HG03571 (cell line): ENCODE measurements at regions not wholly inside any gene's neighbourhood (a gene's known extent, or its start where the extent isn't known, plus 50 kb on each side); places are given as distances from the start of the nearest gene placed in this dataset.
"Not testable (repeated sequence)": the region's sequence is repeated elsewhere in the genome, so short reads cannot be mapped to it uniquely, and the experiment has no call there.

Experiments used
- ATAC-seq: cut with Tn5 transposase; IDR thresholded peaks from one replicate; pipeline ENCODE4 v1.9.1; 2021; ENCODE audit not compliant: unreplicated experiment

DNA sequence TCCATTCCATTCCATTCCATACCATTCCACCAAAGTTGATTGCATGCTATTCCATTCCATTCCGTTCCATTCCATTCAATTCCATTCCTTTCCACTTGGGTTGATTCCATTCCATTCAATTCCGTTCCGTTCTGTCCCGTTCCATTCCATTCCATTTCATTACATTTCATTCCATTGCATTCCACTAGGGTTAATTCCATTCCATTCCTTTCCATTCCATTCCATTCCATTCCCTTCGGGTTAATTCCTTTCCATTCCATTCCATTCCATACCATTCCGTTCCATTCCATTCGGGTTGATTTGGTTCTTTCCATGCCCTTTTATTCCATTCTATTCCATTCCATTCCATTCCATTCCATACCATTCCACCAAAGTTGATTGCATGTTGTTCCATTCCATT is 131.9 kb downstream of the CWH43 start:
- ATAC-seq, result not testable (repeated sequence)

DNA sequence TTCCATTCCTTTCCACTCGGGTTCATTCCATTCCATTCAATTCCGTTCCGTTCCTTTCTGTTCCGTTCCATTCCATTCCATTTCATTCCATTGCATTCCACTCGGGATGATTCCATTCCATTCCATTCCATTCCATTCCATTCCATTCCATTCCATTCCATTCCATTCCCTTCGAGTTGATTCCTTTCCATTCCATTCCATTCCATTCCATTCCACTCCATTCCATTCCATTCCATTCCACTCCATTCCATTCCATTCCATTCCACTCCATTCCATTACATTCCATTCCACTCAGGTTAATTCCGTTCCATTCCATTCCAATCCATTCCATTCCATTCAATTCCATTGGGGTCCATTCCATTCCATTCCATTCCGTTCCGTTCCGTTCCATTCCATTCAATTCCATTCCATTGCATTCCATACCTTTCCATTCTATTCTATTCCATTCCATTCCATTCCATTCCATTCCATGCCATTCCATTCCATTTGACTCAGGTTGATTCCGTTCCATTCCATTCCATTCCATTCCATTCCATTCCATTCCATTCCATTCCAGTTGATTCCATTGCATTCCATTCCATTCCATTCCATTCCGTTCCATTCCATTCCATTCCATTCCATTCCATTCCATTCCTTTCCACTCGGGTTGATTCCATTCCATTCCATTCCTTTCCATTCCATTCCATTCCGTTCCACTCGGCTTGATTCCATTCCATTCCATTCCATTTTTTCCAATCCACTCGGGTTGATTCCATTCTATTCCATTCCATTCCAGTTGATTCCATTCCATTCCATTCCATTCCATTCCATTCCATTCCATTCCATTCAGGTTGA is 132.5 kb downstream of the CWH43 start:
- ATAC-seq, result peak; percentile 55

DNA sequence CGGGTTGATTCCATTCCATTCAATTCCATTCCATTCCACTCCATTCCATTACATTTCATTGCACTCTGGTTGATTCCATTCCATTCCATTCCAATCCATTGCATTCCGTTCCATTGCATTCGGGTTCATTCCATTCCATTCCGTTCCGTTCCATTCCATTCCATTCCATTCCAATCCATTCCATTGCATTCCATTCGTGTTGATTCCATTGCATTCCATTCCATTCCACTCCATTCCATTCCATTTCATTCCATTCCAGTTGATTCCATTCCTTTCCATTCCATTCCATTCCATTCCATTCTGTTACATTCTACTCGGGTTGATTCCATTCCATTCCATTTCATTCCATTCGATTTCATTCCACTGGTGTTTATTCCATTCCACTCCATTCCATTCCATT is 133.3 kb downstream of the CWH43 start:
- peak; percentile 5 for ATAC-seq

DNA sequence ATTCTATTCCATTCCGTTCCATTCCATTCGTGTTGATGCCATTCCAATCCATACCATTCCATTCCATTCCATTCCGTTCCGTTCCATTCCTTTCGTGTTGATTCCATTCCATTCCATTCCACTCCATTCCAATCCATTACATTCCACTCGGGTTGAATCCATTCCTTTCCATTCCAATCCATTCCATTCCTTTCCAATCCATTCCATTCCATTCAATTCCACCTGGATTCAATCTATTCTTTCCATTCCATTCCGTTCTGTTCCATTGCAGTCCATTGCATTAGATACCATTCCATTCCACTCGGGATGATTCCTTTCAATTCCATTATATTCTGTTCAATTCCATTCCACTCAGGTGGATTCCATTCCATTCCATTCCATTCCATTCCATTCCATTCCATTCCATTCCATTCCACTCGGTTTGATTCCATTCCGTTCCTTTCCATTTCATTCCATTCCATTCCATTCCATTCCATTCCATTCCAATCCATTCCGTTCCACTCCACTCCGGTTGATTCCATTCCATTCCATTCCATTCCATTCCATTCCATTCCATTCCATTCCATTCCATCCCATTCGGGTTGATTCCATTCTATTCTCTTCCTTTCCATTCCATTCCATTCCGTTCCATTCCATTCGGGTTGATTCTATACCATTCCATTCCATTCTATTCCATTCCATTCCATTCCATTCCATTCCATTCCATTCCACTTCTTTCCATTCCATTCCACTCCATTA is 134.1 kb downstream of the CWH43 start:
- ATAC-seq, result not testable (repeated sequence)

DNA sequence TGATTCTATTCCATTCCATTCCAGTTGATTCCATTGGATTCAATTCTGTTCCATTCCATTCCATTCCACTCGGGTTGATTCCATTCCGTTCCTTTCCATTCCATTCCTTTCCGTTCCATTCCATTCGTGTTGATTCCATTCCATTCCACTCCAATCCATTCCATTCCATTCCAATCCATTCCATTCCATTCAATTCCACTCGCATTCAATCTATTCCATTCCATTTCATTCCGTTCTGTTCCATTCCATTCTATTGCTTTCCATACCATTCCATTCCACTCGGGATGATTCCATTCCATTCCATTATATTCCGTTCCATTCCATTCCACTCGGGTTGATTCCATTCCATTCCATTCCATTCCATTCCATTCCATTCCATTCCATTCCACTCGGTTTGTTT is 134.7 kb downstream of the CWH43 start:
- ATAC-seq, result peak; percentile 20

DNA sequence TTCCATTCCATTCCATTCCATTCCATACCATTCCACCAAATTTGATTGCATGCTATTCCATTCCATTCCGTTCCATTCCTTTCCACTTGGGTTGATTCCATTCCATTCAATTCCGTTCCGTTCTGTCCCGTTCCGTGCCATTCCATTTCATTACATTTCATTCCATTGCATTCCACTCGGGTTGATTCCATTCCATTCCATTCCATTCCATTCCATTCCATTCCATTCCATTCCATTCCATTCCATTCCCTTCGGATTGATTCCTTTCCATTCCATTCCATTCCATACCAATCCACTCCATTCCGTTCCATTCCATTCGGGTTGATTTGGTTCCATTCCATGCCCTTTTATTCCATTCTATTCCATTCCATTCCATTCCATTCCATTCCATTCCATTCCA is 140.4 kb downstream of the CWH43 start:
- not testable (repeated sequence) for ATAC-seq

DNA sequence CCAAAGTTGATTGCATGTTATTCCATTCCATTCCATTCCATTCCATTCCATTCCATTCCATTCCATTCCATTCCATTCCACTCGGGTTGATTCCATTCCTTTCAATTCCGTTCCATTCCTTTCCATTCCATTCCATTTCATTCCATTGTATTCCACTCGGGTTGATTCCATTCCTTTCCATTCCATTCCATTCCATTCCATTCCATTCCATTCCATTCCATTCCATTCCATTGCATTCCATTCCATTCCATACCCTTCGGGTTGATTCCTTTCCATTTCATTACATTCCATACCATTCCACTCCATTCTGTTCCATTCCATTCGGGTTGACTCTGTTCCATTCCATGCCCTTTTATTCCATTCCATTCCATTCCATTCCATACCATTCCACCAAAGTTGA is 140.8 kb downstream of the CWH43 start:
- not testable (repeated sequence) for ATAC-seq

DNA sequence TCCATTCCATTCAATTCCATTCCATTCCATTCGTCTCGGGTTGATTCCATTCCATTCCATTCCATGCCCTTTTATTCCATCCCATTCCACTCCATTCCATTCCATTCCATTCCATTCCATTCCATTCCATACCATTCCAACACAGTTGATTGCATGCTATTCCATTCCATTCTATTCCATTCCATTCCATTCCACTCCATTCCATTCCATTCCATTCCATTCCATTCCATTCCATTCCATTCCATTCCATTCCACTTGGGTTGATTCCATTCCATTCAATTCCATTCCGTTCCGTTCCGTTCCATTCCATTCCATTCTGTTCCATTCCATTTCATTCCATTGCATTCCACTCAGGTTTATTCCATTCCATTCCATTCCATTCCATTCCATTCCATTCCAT is 143.3 kb downstream of the CWH43 start:
- ATAC-seq, result not testable (repeated sequence)

DNA sequence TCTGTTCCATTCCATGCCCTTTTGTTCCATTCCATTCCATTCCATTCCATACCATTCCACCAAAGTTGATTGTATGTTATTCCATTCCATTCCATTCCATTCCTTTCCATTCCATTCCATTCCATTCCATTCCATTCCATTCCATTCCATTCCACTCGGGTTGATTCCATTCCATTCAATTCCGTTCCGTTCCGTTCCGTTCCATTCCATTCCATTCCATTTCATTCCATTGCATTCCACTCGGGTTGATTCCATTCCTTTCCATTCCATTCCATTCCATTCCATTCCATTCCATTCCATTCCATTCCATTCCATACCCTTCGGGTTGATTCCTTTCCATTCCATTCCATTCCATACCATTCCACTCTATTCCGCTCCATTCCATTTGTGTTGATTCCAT is 143.8 kb downstream of the CWH43 start:
- not testable (repeated sequence) for ATAC-seq

DNA sequence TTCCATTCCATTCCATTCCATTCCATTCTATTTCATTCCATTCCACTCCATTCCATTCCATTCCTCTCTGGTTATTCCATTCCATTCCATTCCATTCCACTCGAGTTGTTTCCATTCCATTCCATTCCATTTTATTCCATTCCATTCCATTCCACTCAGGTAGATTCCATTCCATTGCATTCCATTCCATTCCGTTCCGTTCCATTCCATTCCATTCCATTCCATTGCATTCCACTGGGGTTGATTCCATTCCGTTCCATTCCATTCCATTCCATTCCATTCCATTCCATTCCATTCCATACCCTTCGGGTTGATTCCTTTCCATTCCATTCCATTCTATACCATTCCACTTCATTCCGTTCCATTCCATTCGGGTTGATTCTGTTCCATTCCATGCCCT is 144.6 kb downstream of the CWH43 start:
- not testable (repeated sequence) for ATAC-seq

DNA sequence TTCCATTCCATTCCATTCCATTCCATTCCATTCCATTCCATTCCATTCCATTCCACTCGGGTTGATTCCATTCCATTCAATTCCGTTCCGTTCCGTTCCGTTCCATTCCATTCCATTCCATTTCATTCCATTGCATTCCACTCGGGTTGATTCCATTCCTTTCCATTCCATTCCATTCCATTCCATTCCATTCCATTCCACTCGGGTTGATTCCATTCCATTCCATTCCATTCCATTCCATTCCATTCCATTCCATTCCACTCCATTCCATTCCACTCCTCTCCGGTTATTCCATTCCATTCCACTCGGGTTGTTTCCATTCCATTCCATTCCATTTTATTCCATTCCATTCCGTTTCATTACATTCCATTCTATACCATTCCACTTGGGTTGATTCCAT is 151.0 kb downstream of the CWH43 start:
- peak; percentile 69 for ATAC-seq

DNA sequence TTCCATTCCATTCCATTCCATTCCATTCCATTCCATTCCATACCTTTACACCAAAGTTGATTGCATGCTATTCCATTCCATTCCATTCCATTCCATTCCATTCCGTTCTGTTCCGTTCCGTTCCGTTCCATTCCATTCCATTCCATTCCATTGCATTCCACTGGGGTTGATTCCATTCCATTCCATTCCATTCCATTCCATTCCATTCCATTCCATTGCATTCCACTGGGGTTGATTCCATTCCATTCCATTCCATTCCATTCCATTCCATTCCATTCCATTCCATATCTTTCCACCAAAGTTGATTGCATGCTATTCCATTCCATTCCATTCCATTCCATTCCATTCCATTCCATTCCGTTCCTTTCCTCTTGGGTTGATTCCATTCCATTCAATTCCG is 151.9 kb downstream of the CWH43 start:
- not testable (repeated sequence) for ATAC-seq

DNA sequence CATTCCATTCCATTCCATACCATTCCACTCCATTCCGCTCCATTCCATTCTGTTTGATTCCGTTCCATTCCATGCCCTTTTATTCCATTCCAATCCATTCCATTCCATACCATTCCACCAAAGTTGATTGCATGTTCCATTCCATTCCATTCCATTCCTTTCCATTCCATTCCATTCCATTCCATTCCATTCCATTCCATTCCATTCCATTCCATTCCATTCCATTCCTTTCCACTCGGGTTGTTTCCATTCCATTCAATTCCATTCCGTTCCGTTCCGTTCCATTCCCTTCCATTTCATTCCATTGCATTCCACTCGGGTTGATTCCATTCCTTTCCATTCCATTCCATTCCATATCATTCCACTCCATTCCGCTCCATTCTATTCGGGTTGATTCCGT is 152.7 kb downstream of the CWH43 start:
- ATAC-seq, result not testable (repeated sequence)

DNA sequence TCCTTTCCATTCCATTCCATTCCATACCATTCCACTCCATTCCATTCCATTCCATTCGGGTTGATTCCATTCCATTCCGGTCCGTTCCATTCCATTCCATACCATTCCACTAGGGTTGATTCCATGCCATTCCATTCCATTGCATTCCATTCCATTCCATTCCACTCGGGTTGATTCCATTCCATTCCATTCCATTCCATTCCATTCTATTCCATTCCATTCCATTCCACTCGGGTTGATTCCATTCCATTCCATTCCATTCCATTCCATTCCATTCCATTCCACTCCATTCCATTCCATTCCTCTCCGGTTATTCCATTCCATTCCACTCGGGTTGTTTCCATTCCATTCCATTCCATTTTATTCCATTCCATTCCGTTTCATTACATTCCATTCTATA is 153.4 kb downstream of the CWH43 start:
- peak; percentile 36 for ATAC-seq

DNA sequence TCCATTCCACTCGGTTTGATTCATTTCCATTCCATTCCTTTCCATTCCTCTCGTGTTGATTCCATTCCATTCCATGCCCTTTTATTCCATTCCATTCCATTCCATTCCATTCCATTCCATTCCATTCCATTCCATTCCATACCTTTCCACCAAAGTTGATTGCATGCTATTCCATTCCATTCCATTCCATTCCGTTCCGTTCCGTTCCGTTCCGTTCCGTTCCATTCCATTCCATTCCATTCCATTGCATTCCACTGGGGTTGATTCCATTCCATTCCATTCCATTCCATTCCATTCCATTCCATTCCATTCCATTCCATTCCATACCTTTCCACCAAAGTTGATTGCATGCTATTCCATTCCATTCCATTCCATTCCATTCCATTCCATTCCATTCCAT is 154.3 kb downstream of the CWH43 start:
- ATAC-seq, result not testable (repeated sequence)

DNA sequence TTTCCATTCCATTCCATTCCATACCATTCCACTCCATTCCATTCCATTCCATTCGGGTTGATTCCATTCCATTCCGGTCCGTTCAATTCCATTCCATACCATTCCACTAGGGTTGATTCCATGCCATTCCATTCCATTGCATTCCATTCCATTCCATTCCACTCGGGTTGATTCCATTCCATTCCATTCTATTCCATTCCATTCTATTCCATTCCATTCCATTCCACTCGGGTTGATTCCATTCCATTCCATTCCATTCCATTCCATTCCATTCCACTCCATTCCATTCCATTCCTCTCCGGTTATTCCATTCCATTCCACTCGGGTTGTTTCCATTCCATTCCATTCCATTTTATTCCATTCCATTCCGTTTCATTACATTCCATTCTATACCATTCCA is 155.9 kb downstream of the CWH43 start:
- not testable (repeated sequence) for ATAC-seq

DNA sequence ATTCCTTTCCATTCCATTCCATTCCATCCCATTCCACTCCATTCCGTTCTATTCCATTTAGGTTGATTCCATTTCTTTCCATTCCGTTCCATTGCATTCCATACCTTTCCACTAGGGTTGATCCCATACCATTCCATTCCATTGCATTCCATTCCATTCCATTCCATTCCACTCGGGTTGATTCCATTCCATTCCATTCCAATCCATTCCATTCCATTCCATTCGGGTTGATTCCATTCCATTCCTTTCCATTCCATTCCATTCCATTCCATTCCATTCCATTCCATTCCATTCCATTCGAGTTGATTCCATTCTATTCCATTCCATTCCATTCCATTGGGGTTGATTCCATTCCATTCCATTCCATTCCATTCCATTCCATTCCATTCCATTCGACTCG is 161.1 kb downstream of the CWH43 start:
- peak; percentile 58 for ATAC-seq

DNA sequence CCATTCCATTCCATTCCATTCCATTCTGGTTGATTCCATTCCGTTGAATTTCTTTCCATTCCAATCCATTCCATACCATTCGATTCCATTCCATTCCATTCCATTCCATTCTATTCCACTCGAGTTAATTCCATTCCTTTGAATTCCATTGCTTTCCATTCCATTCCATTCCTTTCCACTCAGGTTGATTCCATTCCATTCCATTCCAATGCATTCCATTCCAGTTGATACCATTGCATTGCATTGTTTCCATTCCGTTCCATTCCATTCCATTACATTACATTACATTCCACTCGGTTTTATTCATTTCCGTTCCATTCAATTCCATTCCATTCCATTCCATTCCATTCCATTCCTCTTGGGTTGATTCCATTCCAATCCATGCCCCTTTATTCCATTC is 161.5 kb downstream of the CWH43 start:
- ATAC-seq, result not testable (repeated sequence)

DNA sequence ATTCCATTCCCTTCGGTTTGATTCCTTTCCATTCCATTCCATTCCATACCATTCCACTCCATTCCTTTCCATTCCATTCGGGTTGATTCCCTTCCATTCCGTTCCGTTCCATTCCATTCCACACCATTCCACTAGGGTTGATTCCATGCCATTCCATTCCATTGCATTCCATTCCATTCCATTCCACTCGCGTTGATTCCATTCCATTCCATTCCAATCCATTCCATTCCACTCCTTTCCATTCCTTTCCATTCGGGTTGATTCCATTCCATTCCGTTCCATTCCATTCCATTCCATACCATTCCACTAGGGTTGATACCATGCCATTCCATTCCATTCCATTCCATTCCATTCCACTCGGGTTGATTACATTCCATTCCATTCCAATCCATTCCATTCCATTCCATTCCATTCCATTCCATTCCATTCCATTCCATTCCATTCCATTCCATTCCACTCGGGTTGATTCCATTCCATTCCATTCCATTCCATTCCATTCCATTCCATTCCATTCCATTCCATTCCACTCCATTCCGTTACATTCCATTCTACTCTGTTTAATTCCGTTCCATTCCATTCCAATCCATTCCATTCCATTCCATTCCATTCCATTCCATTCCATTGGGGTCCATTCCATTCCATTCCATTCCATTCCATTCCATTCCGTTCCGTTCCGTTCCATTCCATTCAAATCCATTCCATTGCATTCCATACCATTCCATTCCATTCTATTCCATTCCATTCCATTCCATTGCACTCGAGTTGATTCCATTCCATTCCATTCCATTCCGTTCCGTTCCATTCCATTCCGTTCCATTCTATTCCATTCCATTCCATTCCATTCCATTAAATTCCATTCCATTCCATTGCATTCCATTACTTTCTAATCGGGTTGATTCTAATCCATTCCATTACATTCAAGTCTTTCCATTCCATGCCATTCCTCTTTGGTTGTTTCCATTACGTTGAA is 163.2 kb downstream of the CWH43 start:
- ATAC-seq, result peak; percentile 73

DNA sequence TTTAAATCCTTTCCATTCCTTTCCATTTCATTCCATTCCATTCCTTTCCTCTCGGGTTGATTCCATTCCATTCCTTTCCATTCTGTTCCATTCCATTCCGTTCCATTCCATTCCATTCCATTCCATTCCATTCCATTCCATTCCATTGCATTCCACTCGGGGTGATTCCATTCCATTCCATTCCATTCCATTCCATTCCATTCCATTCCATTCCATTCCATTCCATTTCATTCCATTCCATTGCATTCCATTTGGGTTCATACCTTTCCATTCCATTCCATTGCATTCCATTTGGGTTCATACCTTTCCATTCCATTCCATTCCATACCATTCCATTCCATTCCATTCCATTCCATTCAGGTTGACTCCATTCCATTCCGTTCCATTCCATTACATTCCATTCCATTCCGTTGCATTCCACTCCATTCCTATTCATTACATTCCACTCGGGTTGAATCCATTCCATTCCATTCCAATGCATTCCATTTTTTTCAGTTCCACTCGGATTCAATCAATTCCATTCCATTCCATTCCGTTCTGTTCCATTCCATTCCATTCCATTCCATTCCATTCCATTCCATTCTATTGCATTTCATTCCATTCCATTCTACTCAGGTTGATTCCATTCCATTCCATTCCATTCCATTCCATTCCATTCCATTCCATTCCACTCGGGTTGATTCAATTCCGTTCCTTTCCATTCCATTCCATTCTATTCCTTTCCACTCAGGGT is 164.4 kb downstream of the CWH43 start:
- ATAC-seq, result not testable (repeated sequence)
